ENCODE measurements at regions not wholly inside any gene's neighbourhood (a gene's known extent, or its start where the extent isn't known, plus 50 kb on each side); places are given as distances from the start of the nearest gene placed in this dataset.

DNA sequence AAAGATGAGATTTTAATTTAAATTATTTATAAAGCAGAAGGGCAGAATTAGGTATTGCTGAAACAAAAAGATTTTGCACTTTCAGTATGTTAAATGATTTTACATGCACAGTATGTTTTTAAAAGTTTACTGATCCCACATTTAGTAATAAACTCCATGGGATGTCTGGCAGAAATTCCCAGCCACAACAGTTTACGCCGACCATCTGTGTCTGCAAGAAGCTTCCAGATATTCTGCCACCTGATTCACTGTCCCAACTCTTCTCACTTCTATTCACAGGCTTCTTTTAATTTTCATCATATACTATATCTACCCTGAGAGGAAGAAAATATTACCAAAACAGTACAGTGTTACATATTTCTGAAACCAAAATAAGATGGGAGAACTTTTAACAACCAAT is 115.8 kb upstream of the IQCM start:
- no peak for DNase-seq

DNA sequence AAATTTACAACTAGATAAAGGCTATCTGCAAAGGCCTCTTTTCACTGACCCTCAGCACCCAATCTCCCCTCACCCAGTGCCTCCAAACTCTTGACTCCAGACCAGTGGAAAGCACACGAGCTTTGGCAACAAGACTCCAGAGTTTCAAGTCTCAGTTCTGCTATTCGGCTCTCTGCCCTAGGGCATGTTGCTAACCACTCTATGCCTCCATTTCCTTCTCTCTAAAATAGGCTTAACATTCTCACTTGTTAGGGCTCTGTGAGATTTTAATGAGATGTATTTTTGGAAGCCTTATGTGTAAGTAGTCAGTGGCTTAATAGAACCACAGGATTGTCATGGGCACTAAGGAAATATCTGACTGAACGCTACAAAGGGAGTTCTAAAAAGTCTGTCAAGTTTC is 116.5 kb upstream of the IQCM start:
- DNase-seq: no peak

DNA sequence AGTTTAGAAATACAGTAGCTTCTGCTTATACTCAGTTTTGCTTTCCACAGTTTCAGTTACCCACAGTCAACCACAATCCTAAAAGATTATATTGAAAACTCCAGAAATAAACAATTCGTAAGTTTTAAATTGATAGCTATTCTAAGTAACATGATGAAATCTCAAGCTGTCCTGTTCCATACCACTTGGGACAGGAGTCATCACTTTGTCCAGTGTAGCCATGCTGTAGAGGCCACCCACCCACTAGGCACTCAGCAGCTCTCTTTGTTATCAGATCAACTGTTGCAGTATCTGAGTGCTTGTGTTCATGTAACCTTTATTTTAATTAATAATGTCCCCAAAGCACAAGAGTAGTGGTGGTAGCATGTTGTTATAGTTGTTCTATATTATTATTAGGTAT is 117.5 kb upstream of the IQCM start:
- DNase-seq: no peak

DNA sequence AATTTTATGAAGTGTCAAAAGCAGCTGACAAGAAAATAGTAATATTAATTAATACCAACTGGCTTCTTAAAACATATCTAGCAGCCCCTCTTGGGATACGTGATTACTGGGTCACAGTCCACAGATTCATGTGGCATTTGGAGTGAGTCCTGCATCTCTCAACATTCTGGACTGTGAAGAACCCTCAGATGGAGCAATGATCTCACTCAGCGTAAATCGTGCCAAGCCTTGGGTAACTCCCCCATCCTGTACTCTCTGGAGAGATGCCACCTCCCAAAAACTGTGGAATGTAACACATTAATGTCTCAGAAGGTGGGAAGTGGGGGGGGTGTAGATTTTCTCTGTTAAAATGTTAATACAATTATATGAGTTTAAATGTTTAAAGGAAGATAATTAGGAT is 118.2 kb upstream of the IQCM start:
- no peak for DNase-seq

DNA sequence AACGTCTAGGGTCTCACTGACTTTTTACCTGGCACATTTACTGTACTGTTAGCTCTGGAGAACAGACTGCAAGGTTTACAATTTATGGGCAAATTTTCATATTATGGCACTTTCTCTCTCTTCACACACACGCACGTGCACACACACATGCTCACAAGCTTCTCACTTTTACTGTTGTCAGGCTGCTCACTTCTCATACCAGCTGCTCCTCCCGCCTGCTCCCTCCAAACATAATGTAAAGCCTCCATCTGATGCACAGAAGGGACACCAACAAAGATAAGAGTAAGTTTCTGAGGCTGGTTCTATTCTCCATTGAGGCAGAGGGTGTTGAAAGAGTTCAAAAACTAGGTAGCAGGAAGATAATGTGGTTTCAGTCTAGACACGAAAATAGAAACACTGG is 128.9 kb upstream of the DCLK2 start:
- DNase-seq: no peak

DNA sequence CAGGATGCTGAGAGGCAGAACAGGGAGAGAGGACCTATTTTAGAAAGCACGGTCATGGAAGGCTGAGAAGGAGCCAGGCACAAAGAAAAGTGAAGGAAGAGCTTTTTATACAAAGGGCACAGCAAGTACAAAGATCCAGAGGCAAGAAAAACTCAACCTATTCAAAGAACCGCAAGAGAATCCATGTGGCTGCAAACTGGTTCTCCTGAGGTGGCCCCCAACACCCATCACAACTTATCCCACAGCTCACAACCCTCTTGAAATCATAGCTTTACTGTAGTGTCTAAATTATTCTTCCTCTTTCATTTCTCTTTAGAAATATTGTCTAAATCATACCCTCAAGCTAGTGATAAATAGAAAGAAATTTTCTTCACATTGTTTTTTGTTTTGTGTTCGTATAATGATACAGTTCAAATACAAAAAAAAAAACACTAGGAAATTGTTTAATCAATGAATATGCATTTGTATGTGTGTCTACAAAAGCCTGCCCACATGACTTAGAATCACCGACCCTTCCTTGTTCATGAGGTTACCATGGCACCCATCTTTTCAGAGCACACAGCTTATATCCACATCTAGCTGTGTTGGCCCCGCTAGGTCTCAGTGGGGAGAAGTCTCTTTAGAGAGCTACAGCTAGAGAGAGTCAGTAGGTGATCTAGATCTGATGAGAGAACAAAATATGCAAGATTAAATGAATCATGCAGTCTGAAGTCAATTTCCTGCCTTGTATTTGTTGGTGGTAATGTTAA is 126.9 kb upstream of the DCLK2 start:
- DNase-seq: no peak

DNA sequence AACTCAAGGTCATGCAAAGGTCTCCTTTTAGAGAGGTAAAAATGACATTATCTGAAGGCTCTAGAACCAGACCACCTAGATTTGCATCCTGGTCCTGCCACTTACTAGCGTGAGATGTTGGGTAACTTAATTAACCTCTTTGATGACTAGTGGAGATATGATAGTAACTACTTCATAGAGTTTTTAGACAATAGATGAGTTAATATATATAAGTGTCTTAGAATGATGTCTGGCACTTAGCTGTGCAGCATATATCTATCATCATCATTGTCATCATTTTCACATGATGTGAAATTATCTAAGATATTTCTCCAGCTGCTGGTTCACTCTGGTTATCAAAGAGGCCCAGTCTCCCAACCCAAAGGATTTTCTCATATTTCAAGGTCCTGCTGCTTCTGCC is 126.1 kb upstream of the DCLK2 start:
- DNase-seq: no peak

DNA sequence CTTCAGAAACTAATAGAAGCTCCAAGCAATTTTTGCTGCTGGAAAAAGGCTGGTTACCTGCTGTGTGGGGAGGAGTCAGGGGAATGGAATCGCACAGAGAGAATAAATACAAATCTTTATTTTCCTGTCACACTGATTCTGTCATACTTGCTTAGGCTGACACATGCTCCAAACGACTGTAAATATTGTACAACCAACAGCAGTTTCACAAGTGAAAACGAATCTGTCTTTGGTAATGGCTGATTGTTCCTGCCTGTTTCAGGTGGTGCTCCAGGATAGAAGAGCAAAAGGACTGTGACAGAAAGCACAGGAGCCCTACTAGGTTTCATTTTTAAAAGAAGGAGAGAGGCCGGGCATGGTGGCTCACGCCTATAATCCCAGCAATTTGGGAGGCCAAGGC is 125.5 kb upstream of the DCLK2 start:
- no peak for DNase-seq

DNA sequence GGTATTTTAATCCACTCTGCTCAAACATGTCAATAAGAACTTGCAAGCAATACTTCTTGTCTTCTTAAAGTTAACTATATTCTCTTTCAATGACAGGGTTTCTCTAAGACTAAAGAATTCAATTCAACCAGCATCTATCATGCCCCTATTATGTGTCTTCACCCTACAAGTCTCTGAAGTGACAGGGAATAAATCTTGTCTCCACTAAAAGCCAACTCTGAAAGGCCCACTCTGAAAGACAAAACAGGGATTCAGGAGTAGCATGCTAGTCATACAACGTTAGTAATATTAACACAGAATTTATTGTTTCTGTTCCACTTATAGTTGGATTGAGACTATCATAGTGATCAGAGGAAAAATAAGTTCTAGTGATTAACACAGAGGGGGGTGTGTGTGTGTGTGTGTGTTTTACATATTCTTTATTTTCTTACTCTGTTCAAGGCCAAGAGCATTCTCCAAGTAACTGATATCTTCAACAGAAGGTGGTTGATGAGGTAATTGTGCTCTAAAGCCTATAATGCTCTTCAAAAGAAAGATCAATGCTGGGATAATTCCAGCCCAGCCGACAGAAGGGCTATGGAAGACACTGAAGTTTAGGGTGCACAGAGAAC is 122.4 kb upstream of the DCLK2 start:
- no peak for DNase-seq

DNA sequence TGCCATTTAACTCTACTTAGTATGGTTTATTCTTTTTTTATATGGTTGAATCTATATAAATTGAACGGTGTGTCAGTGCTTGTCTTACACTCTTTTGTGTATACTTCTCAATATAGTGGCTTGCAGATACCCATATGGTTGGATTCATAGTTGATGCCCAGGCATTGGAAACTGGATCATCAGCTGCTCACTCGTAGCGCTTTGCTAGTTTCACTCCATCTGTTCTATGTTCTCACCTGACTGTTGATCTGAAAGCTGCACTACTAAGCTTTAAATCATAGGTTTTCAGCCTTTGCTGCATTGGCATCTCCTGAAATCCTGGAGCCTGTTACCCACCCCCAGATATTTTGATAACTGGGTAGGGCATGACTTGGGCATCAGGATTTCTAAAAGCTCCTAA is 121.6 kb upstream of the DCLK2 start:
- no peak for DNase-seq

DNA sequence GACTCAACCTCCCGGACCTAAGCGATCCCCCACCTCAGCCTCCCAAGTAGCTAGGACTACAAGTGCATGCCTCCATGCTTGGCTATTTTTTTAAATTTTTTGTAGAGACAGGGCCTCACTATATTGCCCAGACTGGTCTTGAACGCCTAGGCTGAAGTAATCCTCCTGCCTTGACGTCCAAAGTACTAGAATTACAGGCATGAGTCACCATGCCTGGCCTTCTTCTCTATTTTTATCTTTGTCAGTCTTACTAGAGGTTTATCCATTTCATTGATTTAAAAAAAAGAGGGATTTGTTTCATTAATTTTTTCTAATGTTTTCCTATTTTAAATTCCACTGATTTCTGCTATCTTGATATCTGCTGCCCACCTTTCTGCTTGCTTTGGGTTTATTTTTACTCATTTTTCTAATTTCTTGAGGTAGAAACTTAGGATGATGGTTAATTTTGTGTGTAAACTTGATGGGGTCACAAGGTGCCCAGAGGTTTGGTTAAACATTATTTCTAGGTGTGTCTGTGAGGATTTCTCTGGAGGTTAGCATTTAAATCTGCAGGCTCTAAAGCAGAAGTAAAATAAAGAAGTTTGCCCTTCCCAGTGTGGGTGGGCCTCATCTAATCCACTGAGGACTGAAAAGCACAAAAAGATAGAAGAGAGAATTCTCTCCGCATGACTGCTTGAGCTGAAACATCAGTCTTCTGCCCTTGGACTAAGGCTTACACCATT is 116.2 kb upstream of the DCLK2 start:
- no peak for DNase-seq

DNA sequence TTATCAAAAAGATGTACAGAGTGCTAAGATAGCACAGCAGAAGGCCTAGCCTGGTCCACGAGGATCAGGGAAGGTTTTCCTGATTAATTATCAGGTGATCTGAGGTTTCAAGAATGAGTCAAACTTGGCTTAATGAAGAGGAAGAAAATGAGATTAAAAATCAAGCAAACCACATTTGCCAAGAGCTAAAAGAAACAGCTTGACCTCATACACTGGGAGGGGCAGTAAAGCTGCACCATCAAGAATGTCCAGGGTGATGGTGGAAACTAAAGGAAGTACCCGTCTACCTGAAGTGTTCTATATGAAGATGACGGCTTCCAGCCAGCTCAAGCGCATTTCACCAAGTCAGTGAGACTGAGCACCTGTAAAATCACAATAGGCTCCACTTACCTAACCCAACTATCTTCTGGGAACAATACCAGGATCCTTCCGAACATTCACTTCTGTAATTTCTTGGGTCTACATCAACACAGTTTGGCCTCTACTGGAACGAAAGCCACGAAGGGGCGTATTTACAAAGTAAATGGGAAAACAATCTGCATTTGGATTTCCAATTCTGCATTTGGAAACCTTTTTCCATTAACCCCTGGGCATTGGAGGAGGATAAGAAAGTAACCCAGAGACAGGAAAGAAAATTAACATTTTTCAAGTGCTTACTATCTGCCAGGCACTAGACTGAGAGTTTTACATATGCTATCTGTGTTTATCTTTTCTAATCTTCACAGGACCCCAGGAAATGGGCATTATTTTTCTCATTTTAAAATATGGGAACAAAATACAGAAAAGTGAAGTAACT is 114.0 kb upstream of the DCLK2 start:
- DNase-seq: no peak

DNA sequence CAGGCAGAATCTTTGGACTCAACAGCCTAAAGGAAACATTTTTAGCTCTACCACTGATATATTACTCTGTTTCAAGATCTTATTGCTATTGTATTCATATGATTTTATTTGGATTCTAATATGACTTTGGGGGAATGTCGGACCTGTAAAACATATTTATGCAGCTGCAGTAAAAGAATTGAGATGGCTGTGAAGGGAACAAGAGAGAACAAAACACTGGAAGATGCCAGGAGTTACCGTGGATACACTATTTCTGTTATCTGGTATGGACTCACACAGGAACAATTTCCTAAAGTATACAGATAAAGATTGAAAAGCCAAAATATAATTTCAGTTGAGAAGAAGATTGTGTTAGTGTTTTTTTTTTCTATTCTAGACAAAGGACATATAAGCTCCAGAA is 113.0 kb upstream of the DCLK2 start:
- DNase-seq: no peak

DNA sequence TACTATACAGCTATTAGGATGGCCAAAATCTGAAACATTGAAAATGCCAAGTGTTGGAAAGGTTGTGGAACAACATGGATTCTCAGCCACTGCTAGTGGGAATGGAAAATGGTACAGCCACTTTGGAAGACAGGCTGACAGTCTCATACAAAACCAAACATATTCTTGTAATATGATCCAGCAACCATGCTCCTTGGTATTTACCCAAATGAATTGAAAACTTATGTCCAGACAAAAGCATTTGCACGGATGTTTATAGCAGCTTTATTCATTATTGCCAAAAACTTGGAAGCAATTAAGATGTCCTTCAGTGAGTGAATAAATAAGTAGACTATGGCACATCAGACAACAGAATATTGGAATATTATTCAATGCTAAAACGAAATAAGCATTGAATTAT is 105.8 kb upstream of the DCLK2 start:
- no peak for DNase-seq

DNA sequence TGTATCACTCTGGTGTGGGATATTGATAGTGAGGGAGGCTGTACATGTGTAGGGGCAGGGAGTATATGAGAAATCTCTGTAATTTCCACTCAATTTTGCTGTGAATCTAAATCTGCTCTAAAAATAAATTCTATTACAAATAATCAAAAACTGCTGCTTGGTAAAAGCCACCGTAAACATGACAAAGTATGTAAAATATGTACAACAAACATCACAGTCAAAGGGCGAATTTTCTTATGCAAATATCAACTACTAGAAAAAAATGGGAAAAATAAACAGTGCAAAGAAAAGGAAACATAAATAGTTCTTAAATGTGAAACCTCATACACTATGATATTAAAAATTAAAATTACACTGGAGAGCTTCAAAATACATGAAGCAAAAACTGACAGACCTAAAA is 105.1 kb upstream of the DCLK2 start:
- DNase-seq: no peak

DNA sequence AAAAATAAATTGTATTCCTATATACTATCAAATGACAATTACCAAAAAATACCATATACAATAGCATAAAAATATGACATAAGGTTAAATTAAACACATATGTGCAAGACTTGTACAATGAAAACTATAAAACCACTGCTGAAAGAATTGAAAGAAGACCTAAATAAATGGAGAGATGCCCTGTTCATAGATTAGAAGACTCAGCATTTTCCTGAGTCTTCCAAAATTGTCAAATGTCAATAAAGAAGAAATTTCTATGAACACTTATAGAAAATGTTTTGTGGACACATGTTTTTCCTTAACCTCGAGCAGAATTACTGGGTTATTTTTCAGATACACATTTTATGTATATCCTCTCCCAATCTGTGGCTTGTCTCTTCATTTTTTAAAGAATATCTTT is 103.1 kb upstream of the DCLK2 start:
- DNase-seq: no peak

DNA sequence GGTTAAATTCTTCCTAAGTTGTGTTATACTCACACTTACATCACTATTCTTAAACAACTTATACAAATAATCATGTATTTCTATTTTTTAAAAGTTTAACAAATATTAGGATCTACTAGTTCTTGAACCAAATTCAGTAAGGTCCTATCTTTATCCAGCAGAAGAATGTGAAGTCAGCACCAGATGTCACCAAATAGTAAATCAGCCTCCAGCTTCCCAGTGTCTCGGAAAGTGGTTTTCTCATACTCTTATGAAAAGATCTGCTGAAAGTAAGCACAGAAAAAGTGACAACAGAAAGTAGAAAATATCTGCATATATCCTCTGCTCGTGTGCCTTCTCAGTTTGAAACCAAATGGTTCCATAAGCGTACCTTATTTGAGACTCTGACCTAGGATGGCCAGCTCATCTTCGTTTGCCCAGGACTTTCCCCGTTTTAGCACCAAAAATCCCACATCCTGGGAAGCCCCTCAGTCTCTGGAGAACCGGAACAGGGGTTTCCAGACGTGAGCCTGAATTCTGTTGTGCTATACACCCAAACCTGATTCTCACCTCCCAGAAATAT is 98.0 kb upstream of the DCLK2 start:
- no peak for DNase-seq

DNA sequence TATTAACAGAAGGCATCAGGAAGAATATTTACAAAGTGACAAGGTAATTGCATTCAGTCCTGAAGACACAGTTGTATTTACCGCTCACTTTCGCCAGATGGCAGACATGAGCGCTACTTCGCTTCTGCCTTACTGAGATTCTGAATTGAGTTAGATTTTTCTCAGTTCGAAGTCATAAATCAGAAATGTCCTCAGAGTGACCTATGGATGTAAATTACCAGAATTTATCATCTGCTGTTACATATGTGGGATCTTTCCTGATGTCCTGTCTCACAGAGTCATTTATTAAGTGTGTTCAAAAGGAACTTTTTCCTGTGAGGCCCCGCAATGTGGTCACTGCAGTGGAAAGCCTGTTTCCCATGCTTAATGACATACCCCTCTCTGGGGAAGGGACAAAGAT is 97.3 kb upstream of the DCLK2 start:
- DNase-seq: no peak

DNA sequence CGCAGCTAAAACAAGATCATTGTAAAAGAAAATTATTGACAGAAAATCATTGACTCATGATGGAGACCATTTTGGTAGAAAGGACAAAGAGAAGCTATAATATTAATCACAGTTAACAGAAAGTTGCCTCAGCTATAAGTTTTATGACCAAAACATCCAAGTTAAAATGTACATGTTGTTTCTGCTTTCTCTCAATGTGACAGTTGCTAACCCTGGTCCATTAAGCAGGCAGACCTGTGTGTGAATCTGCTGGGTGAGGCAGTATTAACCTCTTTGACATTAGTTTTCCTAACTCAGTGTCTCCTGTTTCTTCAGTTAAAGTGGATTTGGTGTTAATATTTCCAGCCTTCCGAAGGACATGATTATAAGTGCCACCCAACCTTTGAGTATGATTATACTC is 94.8 kb upstream of the DCLK2 start:
- DNase-seq: no peak

DNA sequence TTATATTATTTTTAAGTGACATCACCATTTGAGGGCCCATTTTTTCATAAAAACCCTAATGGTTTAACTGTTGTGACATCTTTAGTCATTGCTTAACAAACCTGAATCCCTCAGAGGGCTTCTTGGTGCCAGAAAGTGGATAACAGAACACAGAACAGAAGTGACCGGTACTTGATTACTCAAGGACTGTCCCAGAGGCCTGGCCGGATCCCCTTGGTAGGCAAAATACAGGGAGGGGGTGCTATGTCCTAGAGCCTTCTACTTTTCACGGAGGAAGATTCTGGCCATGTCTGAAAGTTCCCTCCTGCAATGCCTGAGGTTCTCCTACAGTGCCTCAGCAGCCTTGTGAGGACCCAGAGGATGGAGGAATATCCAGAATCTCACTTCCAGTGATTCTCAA is 94.3 kb upstream of the DCLK2 start:
- no peak for DNase-seq

DNA sequence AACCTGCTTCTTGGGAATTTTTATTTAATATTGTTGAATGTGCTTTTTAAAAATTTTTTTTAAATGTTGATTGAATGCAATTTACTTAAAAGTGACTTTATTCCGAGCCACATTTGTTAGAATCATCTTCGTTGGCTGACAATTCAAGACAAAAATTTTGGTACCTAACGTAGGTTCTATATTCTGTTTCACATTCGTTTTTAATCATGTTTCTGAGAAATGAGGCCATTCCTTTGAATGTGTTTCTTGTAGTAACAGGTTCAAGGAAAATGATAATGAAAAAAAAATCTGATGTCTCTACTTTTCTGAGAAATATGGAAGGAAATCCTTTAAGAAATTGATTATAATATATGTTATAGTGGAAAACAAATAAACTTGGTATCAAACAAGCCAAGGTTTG is 92.3 kb upstream of the DCLK2 start:
- DNase-seq: no peak

DNA sequence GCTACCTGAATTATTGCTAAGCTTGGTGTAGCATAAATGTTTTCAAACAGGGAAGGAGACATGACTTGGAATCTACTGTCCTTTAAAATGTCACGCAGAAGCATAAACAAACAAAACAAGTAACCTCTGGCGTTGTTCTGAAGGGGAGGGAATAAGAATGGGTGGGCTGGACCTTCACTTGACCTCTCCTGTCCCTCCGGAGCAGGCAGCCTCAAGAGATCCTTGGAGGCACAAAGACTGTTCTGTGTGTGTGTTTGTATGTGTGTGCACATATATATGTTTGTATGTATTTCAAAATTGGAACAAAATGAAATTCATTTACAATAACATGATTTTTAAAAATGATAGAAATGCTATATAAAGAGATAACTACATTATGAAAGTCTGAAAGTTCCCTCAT is 91.3 kb upstream of the DCLK2 start:
- DNase-seq: no peak

DNA sequence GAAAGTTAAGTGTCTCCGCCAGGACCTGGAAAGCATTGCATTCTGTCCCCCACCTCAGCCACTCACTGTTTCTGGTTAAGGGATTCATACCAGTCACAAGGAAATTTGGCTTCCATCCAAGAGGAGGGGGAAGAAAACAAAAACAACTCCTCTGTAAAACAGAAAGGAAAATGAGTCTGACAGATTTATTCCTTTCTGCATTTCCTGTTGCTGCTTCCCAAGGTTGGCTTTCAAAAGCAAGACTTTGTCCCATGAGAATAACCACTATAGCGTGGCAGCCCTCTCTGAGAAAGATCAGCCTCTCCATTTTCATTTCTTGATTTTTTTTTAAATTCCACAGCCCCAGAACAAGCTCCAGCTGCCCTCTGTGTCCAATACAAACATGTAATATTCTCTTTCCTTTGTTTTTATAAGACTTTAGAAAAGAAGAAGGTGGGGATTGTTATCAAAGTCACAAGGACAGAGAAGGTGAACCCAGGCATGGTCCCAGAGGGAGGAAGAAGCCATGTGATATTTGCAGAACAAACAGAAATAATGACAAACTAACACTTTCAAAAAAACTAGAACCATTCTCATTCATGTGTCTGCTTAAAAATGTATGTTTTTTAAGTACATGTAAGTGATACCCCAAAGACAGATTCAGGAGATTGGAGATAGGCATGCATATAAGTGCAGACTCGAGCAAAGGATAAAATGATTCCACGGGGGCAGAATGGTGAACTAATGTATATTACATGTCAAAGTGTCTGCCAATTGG is 90.7 kb upstream of the DCLK2 start:
- DNase-seq: no peak
